ENCODE measurements at regions not wholly inside any gene's neighbourhood (a gene's known extent, or its start where the extent isn't known, plus 50 kb on each side); places are given as distances from the start of the nearest gene placed in this dataset.

GRCh38 chr7:71019706-71020105, 112.2 kb upstream of the GALNT17 start:
- no peak overlapping the region for H3K4me3 Mint-ChIP-seq
- DNase-seq (no peak), ATAC-seq (no peak)
- intact Hi-C loops (cut with micrococcal nuclease) = no loop called here
- H3K9me3 Mint-ChIP-seq = no peaks in the 10 kb centered on the region
- no peaks in the 10 kb centered on the region for H3K27me3 Mint-ChIP-seq
- H3K27ac Mint-ChIP-seq = no peak overlapping the region
- H3K36me3 Mint-ChIP-seq (ENCODE audit: low read depth) = no peaks in the 10 kb centered on the region
- ChIA-PET POLR2A (no interaction called here), CTCF (no interaction called here)
- TF ChIP-seq CTCF (IDR thresholded peaks at IDR 0.05) = no peak
- H3K4me1 Mint-ChIP-seq (ENCODE audit: low read depth) = no peaks in the 10 kb centered on the region

GRCh38 chr7:71021131-71021530, 110.8 kb upstream of the GALNT17 start:
- ATAC-seq (no peak), DNase-seq (no peak)
- no peak for TF ChIP-seq CTCF (IDR thresholded peaks at IDR 0.05)
- no peak overlapping the region for H3K4me3 Mint-ChIP-seq
- H3K36me3 Mint-ChIP-seq (ENCODE audit: low read depth) = no peaks in the 10 kb centered on the region
- intact Hi-C loops (cut with micrococcal nuclease) = no loop called here
- CTCF ChIA-PET = no interaction called here
- H3K27me3 Mint-ChIP-seq = no peaks in the 10 kb centered on the region
- POLR2A ChIA-PET = no interaction called here
- H3K4me1 Mint-ChIP-seq (ENCODE audit: low read depth) = no peaks in the 10 kb centered on the region
- H3K27ac Mint-ChIP-seq = no peak overlapping the region
- H3K9me3 Mint-ChIP-seq = no peaks in the 10 kb centered on the region

- peaks cover 2% of the 10 kb centered on the region for H3K9me3 Mint-ChIP-seq
- DNase-seq = no peak
- TF ChIP-seq CTCF (IDR thresholded peaks at IDR 0.05) = no peak
- ChIA-PET CTCF (no interaction called here), POLR2A (no interaction called here)
- H3K4me1 Mint-ChIP-seq (ENCODE audit: low read depth) = no peaks in the 10 kb centered on the region
- no peaks in the 10 kb centered on the region for H3K27me3 Mint-ChIP-seq
- no peak overlapping the region for H3K27ac Mint-ChIP-seq
- no peak overlapping the region for H3K4me3 Mint-ChIP-seq
- intact Hi-C loops (cut with micrococcal nuclease) = no loop called here
- H3K36me3 Mint-ChIP-seq (ENCODE audit: low read depth) = no peaks in the 10 kb centered on the region
- ATAC-seq = no peak
Measured at GRCh38 chr7:71026680-71027079, 105.3 kb upstream of the GALNT17 start.

GRCh38 chr7:71034243-71034642, 97.7 kb upstream of the GALNT17 start:
- Mint-ChIP-seq H3K4me3 (no peak overlapping the region), H3K27ac (no peak overlapping the region), H3K9me3 (peaks cover 4% of the 10 kb centered on the region), H3K4me1 (ENCODE audit: low read depth) (no peaks in the 10 kb centered on the region), H3K27me3 (no peaks in the 10 kb centered on the region), H3K36me3 (ENCODE audit: low read depth) (no peaks in the 10 kb centered on the region)
- TF ChIP-seq CTCF (IDR thresholded peaks at IDR 0.05) = no peak
- ATAC-seq (no peak), DNase-seq (no peak)
- CTCF ChIA-PET = no interaction called here
- POLR2A ChIA-PET = no interaction called here
- intact Hi-C loops (cut with micrococcal nuclease) = no loop called here

- intact Hi-C loops (cut with micrococcal nuclease) = no loop called here
- DNase-seq (no peak), ATAC-seq (no peak)
- Mint-ChIP-seq H3K4me3 (no peak overlapping the region), H3K36me3 (ENCODE audit: low read depth) (no peaks in the 10 kb centered on the region), H3K4me1 (ENCODE audit: low read depth) (no peaks in the 10 kb centered on the region), H3K27ac (no peak overlapping the region), H3K9me3 (peaks cover 9% of the 10 kb centered on the region), H3K27me3 (no peaks in the 10 kb centered on the region)
- ChIA-PET CTCF (no interaction called here), POLR2A (no interaction called here)
- no peak for TF ChIP-seq CTCF (IDR thresholded peaks at IDR 0.05)
Measured at GRCh38 chr7:71042591-71042990, 89.4 kb upstream of the GALNT17 start.

All from activated CD8-positive, alpha-beta T cell treated with anti-CD3 and anti-CD28 coated beads for 36 hours (primary cell).